ENCODE measurements at regions not wholly inside any gene's neighbourhood (a gene's known extent, or its start where the extent isn't known, plus 50 kb on each side); places are given as distances from the start of the nearest gene placed in this dataset.
"Not testable (repeated sequence)": the region's sequence is repeated elsewhere in the genome, so short reads cannot be mapped to it uniquely, and the experiment has no call there.

DNA sequence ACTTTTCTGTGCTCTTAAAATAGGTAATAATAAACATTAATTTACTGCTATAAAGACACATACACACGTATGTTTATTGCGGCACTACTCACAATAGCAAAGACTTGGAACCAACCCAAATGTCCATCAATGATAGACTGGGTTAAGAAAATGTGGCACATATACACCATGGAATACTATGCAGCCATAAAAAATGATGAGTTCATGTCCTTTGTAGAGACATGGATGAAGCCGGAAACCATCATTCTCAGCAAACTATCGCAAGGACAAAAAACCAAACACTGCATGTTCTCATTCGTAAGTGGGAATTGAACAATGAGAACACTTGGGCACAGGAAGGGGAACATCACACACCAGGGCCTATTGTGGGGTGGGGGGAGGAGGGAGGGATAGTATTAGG, 97.4 kb upstream of the NR5A2 start:
- TF ChIP-seq, protein P1, sequence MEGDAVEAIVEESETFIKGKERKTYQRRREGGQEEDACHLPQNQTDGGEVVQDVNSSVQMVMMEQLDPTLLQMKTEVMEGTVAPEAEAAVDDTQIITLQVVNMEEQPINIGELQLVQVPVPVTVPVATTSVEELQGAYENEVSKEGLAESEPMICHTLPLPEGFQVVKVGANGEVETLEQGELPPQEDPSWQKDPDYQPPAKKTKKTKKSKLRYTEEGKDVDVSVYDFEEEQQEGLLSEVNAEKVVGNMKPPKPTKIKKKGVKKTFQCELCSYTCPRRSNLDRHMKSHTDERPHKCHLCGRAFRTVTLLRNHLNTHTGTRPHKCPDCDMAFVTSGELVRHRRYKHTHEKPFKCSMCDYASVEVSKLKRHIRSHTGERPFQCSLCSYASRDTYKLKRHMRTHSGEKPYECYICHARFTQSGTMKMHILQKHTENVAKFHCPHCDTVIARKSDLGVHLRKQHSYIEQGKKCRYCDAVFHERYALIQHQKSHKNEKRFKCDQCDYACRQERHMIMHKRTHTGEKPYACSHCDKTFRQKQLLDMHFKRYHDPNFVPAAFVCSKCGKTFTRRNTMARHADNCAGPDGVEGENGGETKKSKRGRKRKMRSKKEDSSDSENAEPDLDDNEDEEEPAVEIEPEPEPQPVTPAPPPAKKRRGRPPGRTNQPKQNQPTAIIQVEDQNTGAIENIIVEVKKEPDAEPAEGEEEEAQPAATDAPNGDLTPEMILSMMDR (IDR thresholded peaks at IDR 0.05; ENCODE audit: borderline replicate concordance, extremely low read depth, low read length, poor library complexity, severe bottlenecking): not testable (repeated sequence)
- TF ChIP-seq EZH2 (IDR thresholded peaks at IDR 0.05; ENCODE audit: borderline replicate concordance, low read depth, low read length, severe bottlenecking): not testable (repeated sequence)

Measured in DND-41 (cell line).